Neuron (in vitro differentiated cells): ENCODE measurements at regions not wholly inside any gene's neighbourhood (a gene's known extent, or its start where the extent isn't known, plus 50 kb on each side); places are given as distances from the start of the nearest gene placed in this dataset.

ENCODE experiments used
- H2AFZ ChIP-seq: one replicate; pipeline ENCODE4 v1.6.1; 2013; ENCODE audit warnings: low read depth, mild to moderate bottlenecking, inconsistent platforms, low read length, moderate library complexity
- H3K27me3 ChIP-seq: one replicate; pipeline ENCODE4 v1.6.1; 2013; ENCODE audit warnings: low read length; ENCODE audit not compliant: insufficient read depth
- H3K36me3 ChIP-seq: one replicate; pipeline ENCODE4 v1.6.1; 2013; ENCODE audit warnings: low read length; ENCODE audit not compliant: insufficient read depth
- H3K4me1 ChIP-seq: one replicate; pipeline ENCODE4 v1.6.1; 2013; ENCODE audit warnings: low read length; ENCODE audit not compliant: insufficient read depth
- H3K4me3 ChIP-seq: 2 replicates; pipeline ENCODE4 v1.5.1; 2013; ENCODE audit warnings: mild to moderate bottlenecking, low read length, moderate library complexity
- H3K9me3 ChIP-seq: one replicate; pipeline ENCODE4 v1.6.1; 2013; ENCODE audit warnings: low read length

GRCh38 chr11:86193297-86194095 lies 51.1 kb upstream of the EED start:
- Histone ChIP-seq H3K9me3 (no peaks in the 10 kb centered on the region), H3K27me3 (peaks cover 9% of the 10 kb centered on the region), H3K4me3 (peak overlapping the region; percentile 1), H3K4me1 (peaks cover 3% of the 10 kb centered on the region), H2AFZ (no peak overlapping the region), H3K36me3 (no peaks in the 10 kb centered on the region)

DNA sequence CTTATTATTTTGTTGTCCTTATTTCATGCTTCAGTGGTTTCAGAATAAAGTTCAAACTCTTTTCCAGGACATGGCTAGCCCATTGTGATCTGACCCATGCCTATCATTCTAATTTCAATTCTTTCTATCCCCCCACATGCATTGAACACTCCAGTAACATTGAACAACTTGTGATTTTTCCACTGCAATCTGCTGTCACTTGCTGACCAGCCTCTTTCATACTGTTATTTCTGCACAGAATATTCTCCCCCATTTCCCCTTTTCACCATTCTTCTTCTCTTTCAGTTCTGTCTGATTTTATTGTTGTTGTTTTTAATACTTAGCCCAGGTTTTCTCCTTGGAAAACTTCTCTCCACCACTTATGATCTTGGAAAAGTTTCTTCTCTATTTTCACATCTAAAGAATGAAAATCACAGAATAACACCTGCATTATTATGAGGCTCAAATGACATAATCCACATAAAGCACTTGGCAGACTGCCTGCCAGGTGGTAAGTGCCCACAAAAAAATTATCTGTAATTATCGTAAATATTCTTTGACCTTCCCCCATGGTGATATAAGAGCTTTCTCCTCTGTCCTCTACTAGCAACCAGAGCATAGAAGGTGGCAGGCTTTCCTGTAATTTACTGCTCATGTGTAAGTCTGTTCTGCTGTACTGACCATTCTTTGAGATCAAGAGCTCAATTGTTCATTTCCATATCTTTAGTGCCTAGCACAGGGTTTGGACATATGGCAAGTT lies 51.9 kb upstream of the EED start:
- H3K4me1 ChIP-seq, result peaks cover 3% of the 10 kb centered on the region
- no peak overlapping the region for H3K4me3 ChIP-seq
- no peaks in the 10 kb centered on the region for H3K9me3 ChIP-seq
- no peaks in the 10 kb centered on the region for H3K36me3 ChIP-seq
- H3K27me3 ChIP-seq, result peaks cover 9% of the 10 kb centered on the region
- H2AFZ ChIP-seq, result no peak overlapping the region

DNA sequence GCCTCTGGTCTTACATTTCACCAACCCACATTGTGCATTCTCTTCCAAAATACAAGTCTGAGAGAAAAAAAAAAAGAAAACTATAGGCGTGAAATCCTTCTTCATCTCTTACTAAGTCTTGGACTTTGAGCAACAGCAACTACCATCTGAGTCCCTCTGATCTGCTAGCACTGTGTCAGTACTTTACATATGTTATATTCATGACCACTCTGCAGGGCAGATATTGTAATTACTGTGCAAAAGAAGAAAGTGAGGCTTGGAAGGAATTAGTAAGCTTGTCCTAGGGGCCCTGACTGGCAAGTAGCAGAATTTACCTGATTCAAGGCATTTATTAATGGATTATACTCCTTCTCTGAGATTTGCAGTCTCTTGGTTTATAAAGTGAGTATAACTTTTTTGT lies 52.7 kb upstream of the EED start:
- H2AFZ ChIP-seq, result no peak overlapping the region
- peaks cover 3% of the 10 kb centered on the region for H3K4me1 ChIP-seq
- no peaks in the 10 kb centered on the region for H3K9me3 ChIP-seq
- no peak overlapping the region for H3K4me3 ChIP-seq
- no peaks in the 10 kb centered on the region for H3K36me3 ChIP-seq
- H3K27me3 ChIP-seq, result peaks cover 8% of the 10 kb centered on the region

- H3K4me1 ChIP-seq, result no peaks in the 10 kb centered on the region
- H3K36me3 ChIP-seq, result no peaks in the 10 kb centered on the region
- no peaks in the 10 kb centered on the region for H3K27me3 ChIP-seq
- H3K4me3 ChIP-seq, result no peak overlapping the region
- H3K9me3 ChIP-seq, result no peaks in the 10 kb centered on the region
- no peak overlapping the region for H2AFZ ChIP-seq
Measured at GRCh38 chr11:86187027-86187426, 57.5 kb upstream of the EED start.

DNA sequence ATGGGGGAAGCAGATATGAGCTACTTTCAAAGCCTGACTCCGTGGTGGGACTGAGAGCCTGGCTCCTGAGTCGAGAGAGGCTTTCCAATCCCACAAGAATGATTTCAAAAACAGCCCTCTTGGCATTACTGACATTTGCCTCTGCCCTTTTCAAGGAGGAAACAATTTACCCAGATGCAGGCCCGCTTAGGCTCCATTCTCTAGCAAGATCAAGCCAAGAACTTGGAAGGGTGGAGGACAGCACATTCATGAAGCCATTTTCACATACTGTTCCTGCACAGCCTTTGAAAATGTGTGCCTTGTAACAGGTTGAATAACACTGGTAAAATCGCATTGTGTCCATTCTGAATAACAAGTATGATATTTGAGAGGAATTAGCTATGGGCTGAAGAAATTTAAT lies 58.2 kb upstream of the EED start:
- Histone ChIP-seq H3K9me3 (no peaks in the 10 kb centered on the region), H3K36me3 (no peaks in the 10 kb centered on the region), H2AFZ (no peak overlapping the region), H3K27me3 (no peaks in the 10 kb centered on the region), H3K4me3 (no peak overlapping the region), H3K4me1 (no peaks in the 10 kb centered on the region)

- Histone ChIP-seq H3K9me3 (no peaks in the 10 kb centered on the region), H3K27me3 (no peaks in the 10 kb centered on the region), H3K4me3 (no peak overlapping the region), H3K4me1 (no peaks in the 10 kb centered on the region), H3K36me3 (no peaks in the 10 kb centered on the region), H2AFZ (no peak overlapping the region)
Measured at GRCh38 chr11:86185381-86185750, 59.2 kb upstream of the EED start.

GRCh38 chr11:86184728-86185380 lies 59.7 kb upstream of the EED start:
- Histone ChIP-seq H2AFZ (no peak overlapping the region), H3K4me3 (no peak overlapping the region), H3K4me1 (no peaks in the 10 kb centered on the region), H3K36me3 (no peaks in the 10 kb centered on the region), H3K9me3 (no peaks in the 10 kb centered on the region), H3K27me3 (no peaks in the 10 kb centered on the region)

- H3K36me3 ChIP-seq, result no peaks in the 10 kb centered on the region
- H3K4me3 ChIP-seq, result no peak overlapping the region
- no peaks in the 10 kb centered on the region for H3K27me3 ChIP-seq
- H3K9me3 ChIP-seq, result no peaks in the 10 kb centered on the region
- H2AFZ ChIP-seq, result no peak overlapping the region
- H3K4me1 ChIP-seq, result no peaks in the 10 kb centered on the region
Measured at GRCh38 chr11:86183694-86184093, 60.9 kb upstream of the EED start.

GRCh38 chr11:86182976-86183584 lies 61.5 kb upstream of the EED start:
- Histone ChIP-seq H3K9me3 (no peaks in the 10 kb centered on the region), H3K27me3 (no peaks in the 10 kb centered on the region), H3K36me3 (no peaks in the 10 kb centered on the region), H3K4me3 (no peak overlapping the region), H2AFZ (no peak overlapping the region), H3K4me1 (no peaks in the 10 kb centered on the region)

- Histone ChIP-seq H3K36me3 (no peaks in the 10 kb centered on the region), H3K4me1 (no peaks in the 10 kb centered on the region), H3K4me3 (no peak overlapping the region), H3K9me3 (no peaks in the 10 kb centered on the region), H2AFZ (no peak overlapping the region), H3K27me3 (no peaks in the 10 kb centered on the region)
Measured at GRCh38 chr11:86181379-86181778, 63.2 kb upstream of the EED start.

DNA sequence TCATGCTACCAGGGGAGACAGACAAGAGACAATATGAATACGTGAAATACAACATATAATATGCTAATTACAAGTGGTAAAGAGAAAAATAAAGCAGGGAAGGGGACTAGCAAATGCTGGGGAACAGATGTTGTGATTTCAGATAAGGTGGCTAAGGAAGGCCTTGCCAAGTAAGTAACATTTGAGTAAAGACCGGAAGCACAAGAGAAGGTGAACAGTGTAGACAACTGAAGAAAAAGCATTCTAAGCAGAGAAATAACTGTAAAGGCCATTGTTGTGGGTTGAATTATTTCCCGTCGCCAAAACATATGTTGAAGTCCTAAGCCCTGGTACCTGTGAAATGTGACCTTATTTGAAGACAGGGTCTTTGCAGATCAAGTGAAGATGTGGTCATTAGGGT lies 63.7 kb upstream of the EED start:
- Histone ChIP-seq H3K4me1 (no peaks in the 10 kb centered on the region), H3K36me3 (no peaks in the 10 kb centered on the region), H2AFZ (no peak overlapping the region), H3K27me3 (no peaks in the 10 kb centered on the region), H3K4me3 (no peak overlapping the region), H3K9me3 (no peaks in the 10 kb centered on the region)

DNA sequence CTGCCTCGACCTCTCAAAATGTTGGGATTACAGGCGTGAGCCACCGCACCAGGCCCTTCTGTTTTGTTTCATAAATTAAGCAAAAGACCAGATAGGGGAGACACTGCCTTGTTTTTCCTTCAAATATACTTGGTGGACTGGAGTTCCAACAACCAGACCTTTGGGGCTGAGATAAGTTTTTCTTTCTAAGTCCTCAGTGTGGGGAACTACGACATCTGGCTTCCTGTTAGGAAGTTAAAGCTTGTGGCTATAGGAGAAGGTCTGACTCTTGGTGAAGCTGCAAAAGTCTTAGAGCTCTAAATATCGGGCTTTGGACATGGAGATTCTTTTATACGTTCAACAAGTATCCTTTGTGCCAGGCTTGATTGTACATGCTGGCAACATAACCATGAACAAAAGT lies 64.1 kb upstream of the EED start:
- Histone ChIP-seq H3K4me3 (no peak overlapping the region), H3K9me3 (no peaks in the 10 kb centered on the region), H2AFZ (no peak overlapping the region), H3K36me3 (no peaks in the 10 kb centered on the region), H3K27me3 (no peaks in the 10 kb centered on the region), H3K4me1 (no peaks in the 10 kb centered on the region)

DNA sequence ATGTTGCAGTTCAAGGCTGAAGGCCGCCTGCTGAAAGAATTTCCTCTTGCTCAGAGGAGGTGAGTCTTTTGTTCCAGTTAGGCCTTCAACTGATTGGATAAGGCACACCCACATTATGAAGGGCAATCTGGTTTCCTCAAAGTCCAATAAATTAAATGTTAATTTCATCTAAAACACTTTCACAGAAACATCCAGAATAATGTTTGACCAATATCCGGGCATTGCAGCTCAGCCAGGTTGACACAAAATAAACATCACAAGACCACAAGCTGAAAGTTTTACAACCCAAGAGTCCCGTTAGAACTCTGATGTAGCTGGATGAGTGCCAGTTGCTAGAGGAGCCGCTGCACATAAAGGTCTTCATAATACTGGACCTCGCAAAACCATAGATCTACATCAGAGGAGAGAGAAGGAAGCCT lies 64.9 kb upstream of the EED start:
- no peaks in the 10 kb centered on the region for H3K27me3 ChIP-seq
- H3K4me3 ChIP-seq, result no peak overlapping the region
- H3K4me1 ChIP-seq, result no peaks in the 10 kb centered on the region
- H3K36me3 ChIP-seq, result no peaks in the 10 kb centered on the region
- H3K9me3 ChIP-seq, result no peaks in the 10 kb centered on the region
- no peak overlapping the region for H2AFZ ChIP-seq
